IPS DF 6.9 (cell line): ENCODE measurements at regions not wholly inside any gene's neighbourhood (a gene's known extent, or its start where the extent isn't known, plus 50 kb on each side); places are given as distances from the start of the nearest gene placed in this dataset.

Source experiments
- DNase-seq: peaks from one replicate; pipeline ENCODE4 v3.0.0-alpha.2; 2013; ENCODE audit warnings: low read depth, low spot score
- H3K27ac ChIP-seq: one replicate; pipeline ENCODE4 v1.5.1; 2013; ENCODE audit warnings: low read length, control low read depth
- H3K27me3 ChIP-seq: 2 replicates; pipeline ENCODE4 v1.6.1; 2013; ENCODE audit warnings: mild to moderate bottlenecking, low read length; ENCODE audit not compliant: control insufficient read depth, insufficient read depth
- H3K36me3 ChIP-seq: 2 replicates; pipeline ENCODE4 v1.6.1; 2013; ENCODE audit warnings: low read length; ENCODE audit not compliant: control insufficient read depth, insufficient read depth
- H3K4me1 ChIP-seq: 2 replicates; pipeline ENCODE4 v1.6.1; 2013; ENCODE audit warnings: low read length; ENCODE audit not compliant: control insufficient read depth, insufficient read depth
- H3K4me3 ChIP-seq: 2 replicates; pipeline ENCODE4 v1.5.1; 2013; ENCODE audit warnings: mild to moderate bottlenecking, low read length
- H3K9me3 ChIP-seq: 2 replicates; pipeline ENCODE4 v1.6.1; 2013; ENCODE audit warnings: low read length, inconsistent platforms; ENCODE audit not compliant: control insufficient read depth, insufficient read depth
- WGBS: extraction: QIAGEN DNeasy Blood & Tissue Kit; methylation state at CpG from one replicate; pipeline ENCODE4 v1.1.7; 2013; ENCODE audit warnings: mixed read lengths, missing lambda C conversion rate; ENCODE audit not compliant: insufficient read length, insufficient coverage; 5-methylcytosine and 5-hydroxymethylcytosine counted together

DNA sequence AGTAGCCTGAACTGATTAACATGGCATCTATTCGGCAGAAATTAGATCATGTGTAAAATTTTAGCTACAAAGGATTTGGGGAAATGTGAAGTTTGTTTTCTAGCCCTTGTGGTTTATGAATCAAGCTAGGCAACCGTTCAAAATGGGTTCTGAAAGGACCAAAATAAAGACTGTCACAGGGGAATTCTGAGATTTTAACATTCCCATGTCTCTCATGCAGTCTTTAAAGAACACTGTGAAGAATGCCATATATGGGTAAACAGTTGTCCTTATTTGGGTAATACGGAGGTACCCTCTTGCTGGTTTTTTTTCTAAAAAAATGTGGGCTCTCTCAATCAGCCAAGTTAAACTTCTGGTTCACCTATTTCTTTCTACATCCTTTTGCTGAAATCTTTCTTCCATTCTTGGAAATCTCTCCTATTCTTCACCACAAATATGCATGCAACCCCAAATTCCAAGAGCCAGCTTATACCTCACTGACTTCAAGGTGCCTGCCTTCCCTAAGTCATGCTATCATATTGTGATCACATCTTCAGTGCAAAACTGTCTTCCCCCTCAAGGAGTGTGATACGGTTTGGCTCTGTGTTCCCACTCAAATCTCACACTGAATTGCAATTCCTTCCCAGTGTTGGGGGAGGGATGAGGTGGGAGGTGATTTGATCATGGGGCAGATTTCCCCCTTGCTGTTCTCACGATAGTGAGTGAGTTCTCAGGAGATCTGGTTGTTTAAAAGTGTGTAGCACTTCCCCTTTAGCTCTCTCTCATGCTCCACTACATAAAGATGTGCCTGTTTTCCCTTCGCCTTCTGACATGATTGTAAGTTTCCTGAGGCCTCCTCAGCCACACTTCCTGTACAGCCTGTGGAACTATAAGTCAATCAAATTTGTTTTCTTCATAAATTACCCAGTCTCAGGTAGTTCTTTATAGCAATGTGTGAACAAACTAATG, 308.7 kb downstream of the TTLL7 start:
- H3K36me3 ChIP-seq, result no peaks in the 10 kb centered on the region
- no peaks in the 10 kb centered on the region for H3K9me3 ChIP-seq
- no CpG with 5 or more reads among the region's 6 CpGs for WGBS
- DNase-seq, result no peak
- H3K27me3 ChIP-seq, result no peaks in the 10 kb centered on the region
- H3K4me3 ChIP-seq, result no peak overlapping the region
- H3K4me1 ChIP-seq, result peaks cover 20% of the 10 kb centered on the region
- no peak overlapping the region for H3K27ac ChIP-seq

DNA sequence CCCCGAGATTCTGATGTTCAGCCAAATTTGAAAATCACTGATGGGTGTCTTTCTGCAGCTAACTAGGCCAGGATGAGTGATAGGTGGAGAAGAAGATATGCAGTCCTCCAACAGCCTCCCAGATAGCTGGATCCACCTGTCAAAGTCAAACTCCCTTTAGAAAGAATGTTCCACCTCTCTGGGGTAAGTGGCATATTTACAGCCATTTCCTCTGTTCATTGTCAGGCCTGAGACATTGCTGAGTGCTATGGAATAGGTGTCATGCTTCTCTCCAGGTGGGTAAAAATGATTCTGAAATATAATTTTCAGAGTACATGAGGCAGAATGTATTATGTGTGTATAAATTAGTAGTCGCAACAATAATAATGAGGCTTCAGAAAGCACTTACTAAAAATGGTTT, 316.8 kb downstream of the TTLL7 start:
- Histone ChIP-seq H3K9me3 (no peaks in the 10 kb centered on the region), H3K27me3 (no peaks in the 10 kb centered on the region), H3K4me3 (no peak overlapping the region), H3K27ac (no peak overlapping the region), H3K4me1 (no peaks in the 10 kb centered on the region), H3K36me3 (no peaks in the 10 kb centered on the region)
- no peak for DNase-seq
- no CpG with 5 or more reads among the region's 2 CpGs for WGBS

GRCh38 chr1:83676106-83676505, 322.8 kb downstream of the TTLL7 start:
- Histone ChIP-seq H3K27ac (no peak overlapping the region), H3K36me3 (no peaks in the 10 kb centered on the region), H3K4me3 (no peak overlapping the region), H3K4me1 (no peaks in the 10 kb centered on the region), H3K9me3 (no peaks in the 10 kb centered on the region), H3K27me3 (0 out of 2 replicates have a peak, but pooled peaks cover 3% of the 10 kb centered on the region)
- DNase-seq, result no peak
- WGBS, result no CpG with 5 or more reads among the region's 3 CpGs

- Histone ChIP-seq H3K9me3 (no peaks in the 10 kb centered on the region), H3K36me3 (no peaks in the 10 kb centered on the region), H3K27ac (no peak overlapping the region), H3K27me3 (0 out of 2 replicates have a peak, but pooled peaks cover 3% of the 10 kb centered on the region), H3K4me1 (no peaks in the 10 kb centered on the region), H3K4me3 (no peak overlapping the region)
- no peak for DNase-seq
- WGBS, result no CpG with 5 or more reads among the region's 1 CpG
Observed at GRCh38 chr1:83673312-83673711, 325.6 kb downstream of the TTLL7 start.

- Histone ChIP-seq H3K27ac (no peak overlapping the region), H3K4me1 (no peaks in the 10 kb centered on the region), H3K36me3 (no peaks in the 10 kb centered on the region), H3K9me3 (no peaks in the 10 kb centered on the region), H3K27me3 (0 out of 2 replicates have a peak, but pooled peaks cover 3% of the 10 kb centered on the region), H3K4me3 (no peak overlapping the region)
- no peak for DNase-seq
Observed at GRCh38 chr1:83671586-83671985, 327.3 kb downstream of the TTLL7 start.

DNA sequence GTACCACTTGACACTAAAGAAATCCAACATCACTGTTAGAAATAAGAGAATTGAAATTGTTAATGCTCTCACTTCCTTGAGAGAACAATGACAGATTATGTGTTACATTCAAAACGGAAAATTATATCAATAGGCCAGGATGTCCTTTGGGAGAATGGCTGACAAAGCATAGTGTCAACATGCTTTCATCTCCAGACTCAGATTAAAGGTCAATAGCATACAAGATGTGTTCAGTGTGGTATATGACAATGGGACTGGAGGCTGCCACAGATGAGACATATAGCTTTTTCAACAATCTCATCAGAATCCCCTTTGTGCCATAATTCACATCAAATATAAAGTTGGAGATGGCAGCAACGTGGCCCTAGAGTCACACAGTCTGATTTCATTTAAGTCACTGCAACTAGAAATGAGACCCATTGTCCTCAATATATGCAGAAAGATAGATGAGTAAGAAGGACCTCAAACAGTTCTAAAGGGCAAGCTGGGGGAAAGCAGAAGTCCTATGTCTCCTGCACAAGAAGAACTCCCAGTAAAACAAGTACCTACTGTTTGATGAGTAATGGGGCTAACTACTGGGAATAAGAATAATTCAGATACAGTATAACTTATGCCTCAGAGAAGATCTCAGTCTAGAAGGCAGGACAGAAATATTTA, 327.9 kb downstream of the TTLL7 start:
- no peak overlapping the region for H3K27ac ChIP-seq
- 0 out of 2 replicates have a peak, but pooled peaks cover 1% of the 10 kb centered on the region for H3K27me3 ChIP-seq
- H3K36me3 ChIP-seq, result no peaks in the 10 kb centered on the region
- no CpG with 5 or more reads among the region's 2 CpGs for WGBS
- no peaks in the 10 kb centered on the region for H3K4me1 ChIP-seq
- H3K4me3 ChIP-seq, result no peak overlapping the region
- no peaks in the 10 kb centered on the region for H3K9me3 ChIP-seq
- no peak for DNase-seq

- no peak for DNase-seq
- no CpG with 5 or more reads among the region's 5 CpGs for WGBS
- Histone ChIP-seq H3K27me3 (no peaks in the 10 kb centered on the region), H3K27ac (no peak overlapping the region), H3K36me3 (no peaks in the 10 kb centered on the region), H3K4me1 (no peaks in the 10 kb centered on the region), H3K4me3 (no peak overlapping the region), H3K9me3 (no peaks in the 10 kb centered on the region)
Observed at GRCh38 chr1:83641796-83642443, 357.0 kb downstream of the TTLL7 start.

DNA sequence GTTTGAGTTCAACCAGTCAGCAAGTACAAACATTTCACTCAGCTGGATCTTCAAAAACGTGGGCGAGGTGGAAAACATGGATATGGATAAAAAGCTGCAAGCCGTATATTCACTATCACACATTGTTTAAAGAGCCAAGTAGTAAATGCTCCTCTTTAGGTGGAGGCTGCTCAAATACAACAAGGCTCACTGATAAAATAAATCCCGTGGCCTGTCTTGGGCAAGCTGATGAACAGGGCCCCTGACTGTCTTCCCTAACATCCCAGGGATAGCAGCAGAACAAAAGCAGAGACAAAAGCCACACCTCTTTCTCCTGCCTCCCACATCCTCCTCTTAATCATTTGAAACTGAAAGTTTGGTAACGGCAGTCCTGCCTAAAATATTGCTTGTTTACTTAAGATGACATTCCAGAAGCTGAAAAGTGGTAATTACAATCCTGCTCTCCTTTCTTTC, 357.7 kb downstream of the TTLL7 start:
- Histone ChIP-seq H3K9me3 (no peaks in the 10 kb centered on the region), H3K36me3 (no peaks in the 10 kb centered on the region), H3K4me3 (no peak overlapping the region), H3K27ac (no peak overlapping the region), H3K4me1 (no peaks in the 10 kb centered on the region), H3K27me3 (no peaks in the 10 kb centered on the region)
- no peak for DNase-seq
- no CpG with 5 or more reads among the region's 5 CpGs for WGBS

DNA sequence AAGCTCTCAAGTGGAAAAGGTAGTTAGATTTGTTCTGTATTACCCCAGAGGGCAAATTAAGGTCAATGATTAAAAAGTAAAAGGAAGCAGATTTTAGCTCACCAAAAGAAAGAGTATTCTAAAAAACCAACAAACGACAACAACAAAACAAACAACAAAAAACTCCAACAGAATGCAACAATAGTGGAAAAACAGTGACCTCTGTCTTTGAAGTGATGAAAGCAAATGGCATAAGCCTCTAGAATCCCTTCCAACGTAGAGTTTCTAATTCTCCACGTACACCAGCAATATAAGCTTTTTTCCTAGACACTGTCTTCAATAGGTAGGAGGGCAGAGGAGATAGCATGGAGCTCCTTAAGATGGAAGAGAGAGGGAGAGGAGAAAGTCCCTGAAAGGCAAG, 359.1 kb downstream of the TTLL7 start:
- Histone ChIP-seq H3K9me3 (no peaks in the 10 kb centered on the region), H3K27ac (no peak overlapping the region), H3K27me3 (no peaks in the 10 kb centered on the region), H3K4me1 (no peaks in the 10 kb centered on the region), H3K4me3 (no peak overlapping the region), H3K36me3 (no peaks in the 10 kb centered on the region)
- no peak for DNase-seq
- WGBS, result no CpG with 5 or more reads among the region's 3 CpGs

DNA sequence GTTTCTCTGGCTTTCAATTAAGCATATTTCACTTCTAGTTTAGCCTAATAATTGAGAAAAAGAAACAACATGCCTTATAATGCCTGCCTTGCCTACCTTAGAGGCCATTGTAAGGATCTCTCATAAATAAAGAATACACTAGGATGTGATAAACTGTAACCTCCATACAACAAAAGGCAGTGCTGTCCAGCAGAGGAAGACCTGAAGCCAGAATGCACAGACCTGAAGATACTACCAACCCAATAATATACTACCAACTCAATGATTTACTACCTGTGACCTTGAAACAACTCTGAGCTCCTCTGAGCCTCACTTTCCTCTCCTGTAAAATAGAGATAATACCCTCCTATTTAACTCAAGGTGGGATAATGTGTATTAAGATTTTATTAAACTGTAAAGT, 361.3 kb downstream of the TTLL7 start:
- Histone ChIP-seq H3K4me3 (no peak overlapping the region), H3K4me1 (no peaks in the 10 kb centered on the region), H3K27ac (no peak overlapping the region), H3K9me3 (no peaks in the 10 kb centered on the region), H3K27me3 (no peaks in the 10 kb centered on the region), H3K36me3 (no peaks in the 10 kb centered on the region)
- no peak for DNase-seq
